ENCODE measurements at regions not wholly inside any gene's neighbourhood (a gene's known extent, or its start where the extent isn't known, plus 50 kb on each side); places are given as distances from the start of the nearest gene placed in this dataset.

DNA sequence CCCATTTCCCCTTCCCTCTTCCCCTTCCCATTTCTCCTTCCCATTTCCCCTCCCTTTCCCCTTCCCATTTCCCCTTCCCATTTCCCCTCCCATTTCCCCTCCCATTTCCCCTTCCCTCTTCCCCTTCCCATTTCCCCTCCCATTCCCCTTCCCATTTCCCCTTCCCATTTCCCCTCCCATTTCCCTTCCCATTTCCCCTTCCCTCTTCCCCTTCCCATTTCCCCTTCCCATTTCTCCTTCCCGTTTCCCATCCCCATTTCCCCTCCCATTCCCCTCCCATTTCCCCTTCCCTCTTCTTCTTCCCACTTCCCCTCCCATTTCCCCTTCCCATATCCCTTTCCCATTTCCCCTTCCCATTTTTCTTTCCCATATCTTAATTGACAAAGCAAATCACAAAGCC, 109.0 kb downstream of the OLFM1 start:
- DNase-seq: no peak

- no peak for DNase-seq
Observed at GRCh38 chr9:135198144-135198543, 110.7 kb downstream of the OLFM1 start.

- DNase-seq: no peak
Observed at GRCh38 chr9:135198586-135199285, 111.3 kb downstream of the OLFM1 start.

DNA sequence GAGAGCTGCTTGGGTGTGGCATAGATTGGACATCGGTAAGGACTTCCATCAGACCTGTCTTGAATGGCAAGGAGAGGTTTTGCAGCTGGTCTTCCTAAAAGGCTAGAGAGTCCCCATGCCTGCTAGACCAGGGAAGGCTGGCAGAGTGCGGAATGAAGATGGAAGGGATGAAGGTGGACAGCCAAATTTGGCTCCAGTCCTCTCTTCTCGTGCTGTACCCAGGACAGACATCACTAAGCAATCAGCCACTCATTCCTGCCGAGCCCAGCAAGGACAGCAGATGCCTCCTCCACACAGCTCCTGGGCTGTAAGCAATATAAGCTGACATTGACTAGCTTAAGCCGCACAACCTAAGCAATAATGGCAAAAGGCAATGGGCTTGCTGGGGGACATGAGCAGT, 112.0 kb downstream of the OLFM1 start:
- no peak for DNase-seq

- no peak for DNase-seq
Observed at GRCh38 chr9:135201711-135202110, 114.2 kb downstream of the OLFM1 start.

DNA sequence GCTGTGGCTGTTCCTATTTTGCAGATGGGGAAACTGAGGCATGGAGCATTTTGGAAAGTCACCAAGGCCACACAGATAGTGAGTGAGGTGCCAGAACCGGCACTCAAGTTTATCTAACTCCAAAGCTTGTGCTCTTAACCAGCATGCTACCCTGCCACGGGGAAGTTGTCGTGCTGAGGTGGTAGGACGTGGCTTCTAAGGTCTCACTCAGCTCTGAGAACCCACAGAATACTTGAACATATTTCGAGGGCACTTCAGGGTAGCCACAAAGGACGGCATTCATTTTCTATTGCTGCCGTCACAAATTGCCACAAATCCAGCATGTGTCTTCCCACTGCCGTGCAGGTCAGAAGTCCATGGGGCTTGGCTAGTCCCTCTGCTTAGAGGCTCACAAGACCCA, 116.7 kb downstream of the OLFM1 start:
- no peak for DNase-seq

DNA sequence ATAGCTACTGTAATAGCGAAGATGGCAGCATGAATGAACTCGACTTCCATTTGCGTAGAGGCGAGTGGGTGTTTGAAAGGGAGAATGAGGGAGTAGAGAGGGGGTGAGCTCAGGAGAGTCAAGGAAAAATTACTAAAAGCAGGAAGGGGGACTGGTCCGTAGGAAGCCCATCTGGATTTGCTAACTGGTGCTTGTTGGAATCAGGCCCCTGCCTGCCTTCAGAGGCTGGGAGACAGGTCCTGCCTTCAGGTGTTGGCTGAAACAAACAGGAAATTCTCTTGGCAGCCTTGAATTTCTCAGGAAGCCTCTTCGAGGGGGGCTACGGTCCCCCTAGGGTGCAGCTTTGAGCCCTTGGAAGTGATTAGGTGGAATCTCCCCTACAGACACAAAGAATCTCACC, 121.7 kb downstream of the OLFM1 start:
- DNase-seq: no peak

- no peak for DNase-seq
Observed at GRCh38 chr9:135209852-135210251, 122.4 kb downstream of the OLFM1 start.

GRCh38 chr9:135210676-135211523, 123.4 kb downstream of the OLFM1 start:
- DNase-seq: no peak

GRCh38 chr9:135211524-135211890, 124.0 kb downstream of the OLFM1 start:
- DNase-seq: no peak

- no peak for DNase-seq
Observed at GRCh38 chr9:135212961-135213360, 125.5 kb downstream of the OLFM1 start.

DNA sequence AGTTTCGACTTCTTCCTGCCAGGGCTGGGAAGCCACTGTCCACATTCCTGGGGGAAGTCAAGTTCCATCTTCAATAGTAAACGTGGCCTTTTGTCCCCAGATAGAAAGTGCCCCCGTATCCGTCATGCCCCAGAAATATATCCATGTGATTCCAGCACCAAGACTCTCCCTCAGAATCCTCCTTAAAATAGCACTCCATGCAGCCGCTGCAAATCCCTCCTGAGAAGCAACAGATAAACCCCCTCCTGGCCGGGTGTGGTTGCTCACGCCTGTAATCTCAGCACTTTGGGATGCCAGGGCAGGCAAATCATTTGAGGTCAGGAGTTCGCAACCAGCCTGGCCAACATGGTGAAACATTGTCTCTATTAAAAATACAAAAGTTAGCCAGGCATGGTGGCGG, 126.1 kb downstream of the OLFM1 start:
- no peak for DNase-seq

- DNase-seq: no peak
Observed at GRCh38 chr9:135214054-135214640, 126.7 kb downstream of the OLFM1 start.

- no peak for DNase-seq
Observed at GRCh38 chr9:135214706-135215105, 127.2 kb downstream of the OLFM1 start.

- no peak for DNase-seq
Observed at GRCh38 chr9:135215571-135216161, 128.2 kb downstream of the OLFM1 start.

DNA sequence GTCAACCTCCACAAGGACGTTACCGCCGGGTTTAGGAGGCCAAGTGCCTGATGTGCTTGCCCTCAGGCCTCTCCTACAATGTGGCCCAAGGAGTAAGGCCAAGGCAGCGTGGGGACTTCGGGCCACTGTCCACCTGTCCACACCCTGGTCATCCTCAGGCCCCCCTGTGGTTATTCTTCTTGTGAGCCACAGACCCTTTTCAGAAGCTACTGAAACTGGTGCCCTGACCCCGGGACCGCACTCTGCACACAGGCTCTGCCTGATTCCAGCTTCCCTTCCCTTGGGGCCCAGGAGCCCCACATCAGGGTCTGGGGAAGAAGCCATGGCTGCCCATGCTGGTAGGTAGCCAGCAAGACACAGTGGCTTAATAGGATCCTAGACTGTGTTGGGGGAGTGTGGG, 128.8 kb downstream of the OLFM1 start:
- DNase-seq: no peak

GRCh38 chr9:135216791-135217441, 129.4 kb downstream of the OLFM1 start:
- no peak for DNase-seq

GRCh38 chr9:135217836-135218235, 130.4 kb downstream of the OLFM1 start:
- DNase-seq: no peak

GRCh38 chr9:135218331-135219225, 131.1 kb downstream of the OLFM1 start:
- DNase-seq: no peak

GRCh38 chr9:135219676-135220600, 132.5 kb downstream of the OLFM1 start:
- no peak for DNase-seq
